Testis (tissue), 2 donors: ENCODE measurements at regions not wholly inside any gene's neighbourhood (a gene's known extent, or its start where the extent isn't known, plus 50 kb on each side); places are given as distances from the start of the nearest gene placed in this dataset.

Experiments
- POLR2A ChIP-seq: fragments of 450-650 bp; IDR thresholded peaks from one replicate; pipeline ENCODE4 v1.6.1; 2017; ENCODE audit warnings: antibody characterized with exemption, mild to moderate bottlenecking, moderate library complexity
- TF ChIP-seq, protein P1 (sequence below), 3 experiments: fragments of 450-650 bp in 2 of 3; fragments of 200-600 bp in 1 of 3; sonication (generic) in 1 of 3; IDR thresholded peaks; one replicate each; pipeline ENCODE4 v1.5.1; 2016 to 2019; ENCODE audit warnings: antibody characterized with exemption in 3 of 3, mild to moderate bottlenecking in 2 of 3, moderate library complexity in 1 of 3

DNA sequence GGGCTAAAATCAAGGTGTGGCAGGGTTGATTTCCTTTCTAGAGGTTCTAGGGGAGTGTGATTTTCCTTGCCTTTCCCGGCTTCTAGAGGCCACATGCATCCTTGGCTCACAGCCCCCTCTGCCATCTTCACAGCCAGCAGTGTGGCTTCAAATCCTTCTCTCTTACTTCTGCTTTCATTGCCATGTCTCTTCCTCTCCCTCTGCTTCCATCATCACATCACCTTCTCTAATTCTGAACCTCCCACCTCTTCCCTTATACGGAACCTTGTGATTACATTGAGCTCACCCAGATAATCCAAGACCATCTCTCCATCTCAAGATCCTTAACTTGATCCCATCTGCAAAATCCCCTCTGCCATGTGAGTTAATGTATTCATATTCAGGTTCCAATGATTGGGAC lies 56.2 kb upstream of the RMDN2 start:
- TF ChIP-seq, protein P1, sequence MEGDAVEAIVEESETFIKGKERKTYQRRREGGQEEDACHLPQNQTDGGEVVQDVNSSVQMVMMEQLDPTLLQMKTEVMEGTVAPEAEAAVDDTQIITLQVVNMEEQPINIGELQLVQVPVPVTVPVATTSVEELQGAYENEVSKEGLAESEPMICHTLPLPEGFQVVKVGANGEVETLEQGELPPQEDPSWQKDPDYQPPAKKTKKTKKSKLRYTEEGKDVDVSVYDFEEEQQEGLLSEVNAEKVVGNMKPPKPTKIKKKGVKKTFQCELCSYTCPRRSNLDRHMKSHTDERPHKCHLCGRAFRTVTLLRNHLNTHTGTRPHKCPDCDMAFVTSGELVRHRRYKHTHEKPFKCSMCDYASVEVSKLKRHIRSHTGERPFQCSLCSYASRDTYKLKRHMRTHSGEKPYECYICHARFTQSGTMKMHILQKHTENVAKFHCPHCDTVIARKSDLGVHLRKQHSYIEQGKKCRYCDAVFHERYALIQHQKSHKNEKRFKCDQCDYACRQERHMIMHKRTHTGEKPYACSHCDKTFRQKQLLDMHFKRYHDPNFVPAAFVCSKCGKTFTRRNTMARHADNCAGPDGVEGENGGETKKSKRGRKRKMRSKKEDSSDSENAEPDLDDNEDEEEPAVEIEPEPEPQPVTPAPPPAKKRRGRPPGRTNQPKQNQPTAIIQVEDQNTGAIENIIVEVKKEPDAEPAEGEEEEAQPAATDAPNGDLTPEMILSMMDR (IDR thresholded peaks at IDR 0.05): no peak
- TF ChIP-seq POLR2A: no peak
